ENCODE measurements at regions not wholly inside any gene's neighbourhood (a gene's known extent, or its start where the extent isn't known, plus 50 kb on each side); places are given as distances from the start of the nearest gene placed in this dataset.
"Not testable (repeated sequence)": the region's sequence is repeated elsewhere in the genome, so short reads cannot be mapped to it uniquely, and the experiment has no call there.

- no peaks in the 10 kb centered on the region for H3K36me3 Mint-ChIP-seq
- H3K27ac ChIP-seq (ENCODE audit: low read depth, low read length) = no peak overlapping the region
- H3K27ac Mint-ChIP-seq = no peak overlapping the region
- H3K36me3 ChIP-seq (ENCODE audit: insufficient read depth, low read length) = no peaks in the 10 kb centered on the region
- no peak for DNase-seq
- H3K4me1 Mint-ChIP-seq = no peaks in the 10 kb centered on the region
- peaks cover 0 to 6% (median 0%) of the 10 kb centered on the region in 8 donors for H3K9me3 Mint-ChIP-seq
- ChIA-PET CTCF (ENCODE audit: partially characterized antibody) (no interaction called here), POLR2A (ENCODE audit: partially characterized antibody) (no interaction called here)
- H3K27me3 Mint-ChIP-seq = peaks cover 5 to 10% of the 10 kb centered on the region in 2 donors
- no peak overlapping the region for H3K4me3 ChIP-seq (ENCODE audit: low read length in 2 of 2)
- no peak overlapping the region for H3K4me3 Mint-ChIP-seq
- no peaks in the 10 kb centered on the region for H3K4me1 ChIP-seq (ENCODE audit: insufficient read depth, low read length)
- H3K27me3 ChIP-seq (ENCODE audit: insufficient read depth, low read length) = no peaks in the 10 kb centered on the region
- no peaks in the 10 kb centered on the region for H3K9me3 ChIP-seq (ENCODE audit: control insufficient read depth in 1 of 2, low read length in 2 of 2)
- intact Hi-C loops (cut with micrococcal nuclease) = no loop called here
Observed at GRCh38 chr2:204401114-204401513, 144.2 kb upstream of the PARD3B start.

- H3K27ac ChIP-seq (ENCODE audit: low read depth, low read length) = no peak overlapping the region
- no peak for DNase-seq
- H3K27me3 Mint-ChIP-seq = peaks cover 7 to 8% of the 10 kb centered on the region in 2 donors
- no peak overlapping the region for H3K27ac Mint-ChIP-seq
- no peaks in the 10 kb centered on the region for H3K9me3 ChIP-seq (ENCODE audit: control insufficient read depth in 1 of 2, low read length in 2 of 2)
- H3K4me3 ChIP-seq (ENCODE audit: low read length in 2 of 2) = no peak overlapping the region
- H3K4me1 Mint-ChIP-seq = no peaks in the 10 kb centered on the region
- ChIA-PET POLR2A (ENCODE audit: partially characterized antibody) (no interaction called here), CTCF (ENCODE audit: partially characterized antibody) (interaction anchor here (1.0 kb wide), 1 partner anchor 13 kb away, joined by 3 read pairs; no protein-coding TSS in a partner anchor)
- no peaks in the 10 kb centered on the region for H3K27me3 ChIP-seq (ENCODE audit: insufficient read depth, low read length)
- H3K4me1 ChIP-seq (ENCODE audit: insufficient read depth, low read length) = no peaks in the 10 kb centered on the region
- H3K4me3 Mint-ChIP-seq = no peak overlapping the region
- peaks cover 2 to 8% (median 6%) of the 10 kb centered on the region in 8 donors for H3K9me3 Mint-ChIP-seq
- intact Hi-C loops (cut with micrococcal nuclease) = no loop called here
- no peaks in the 10 kb centered on the region for H3K36me3 ChIP-seq (ENCODE audit: insufficient read depth, low read length)
- peaks cover 0 to 4% of the 10 kb centered on the region in 2 donors for H3K36me3 Mint-ChIP-seq
Observed at GRCh38 chr2:204407204-204408014, 137.9 kb upstream of the PARD3B start.

- H3K36me3 ChIP-seq (ENCODE audit: insufficient read depth, low read length); H3K36me3 Mint-ChIP-seq; H3K27ac Mint-ChIP-seq; H3K4me3 Mint-ChIP-seq; POLR2A ChIA-PET (ENCODE audit: partially characterized antibody); H3K4me1 Mint-ChIP-seq; H3K27me3 ChIP-seq (ENCODE audit: insufficient read depth, low read length); H3K27ac ChIP-seq (ENCODE audit: low read depth, low read length); CTCF ChIA-PET (ENCODE audit: partially characterized antibody); H3K4me3 ChIP-seq (ENCODE audit: low read length in 2 of 2); DNase-seq; intact Hi-C loops (cut with micrococcal nuclease); H3K9me3 ChIP-seq (ENCODE audit: control insufficient read depth in 1 of 2, low read length in 2 of 2); H3K4me1 ChIP-seq (ENCODE audit: insufficient read depth, low read length): not testable (repeated sequence)
- Mint-ChIP-seq H3K9me3 (peaks cover 2 to 29% (median 17%) of the 10 kb centered on the region in 8 donors), H3K27me3 (peaks cover 1 to 13% of the 10 kb centered on the region in 2 donors)
Observed at GRCh38 chr2:204412782-204413181, 132.5 kb upstream of the PARD3B start.

GRCh38 chr2:204415406-204416181, 129.7 kb upstream of the PARD3B start:
- Mint-ChIP-seq H3K4me3 (no peak overlapping the region), H3K36me3 (peaks cover 0 to 6% of the 10 kb centered on the region in 2 donors), H3K4me1 (no peaks in the 10 kb centered on the region), H3K27me3 (peaks cover 7 to 15% of the 10 kb centered on the region in 2 donors), H3K27ac (no peak overlapping the region), H3K9me3 (peaks cover 2 to 32% (median 17%) of the 10 kb centered on the region in 8 donors)
- intact Hi-C loops (cut with micrococcal nuclease) = no loop called here
- Histone ChIP-seq H3K9me3 (ENCODE audit: control insufficient read depth in 1 of 2, low read length in 2 of 2) (no peaks in the 10 kb centered on the region), H3K36me3 (ENCODE audit: insufficient read depth, low read length) (no peaks in the 10 kb centered on the region), H3K4me1 (ENCODE audit: insufficient read depth, low read length) (no peaks in the 10 kb centered on the region), H3K27me3 (ENCODE audit: insufficient read depth, low read length) (no peaks in the 10 kb centered on the region), H3K4me3 (ENCODE audit: low read length in 2 of 2) (no peak overlapping the region), H3K27ac (ENCODE audit: low read depth, low read length) (no peak overlapping the region)
- no peak for DNase-seq
- ChIA-PET CTCF (ENCODE audit: partially characterized antibody) (no interaction called here), POLR2A (ENCODE audit: partially characterized antibody) (no interaction called here)

- Histone ChIP-seq H3K36me3 (ENCODE audit: insufficient read depth, low read length) (no peaks in the 10 kb centered on the region), H3K9me3 (ENCODE audit: control insufficient read depth in 1 of 2, low read length in 2 of 2) (no peaks in the 10 kb centered on the region), H3K27me3 (ENCODE audit: insufficient read depth, low read length) (no peaks in the 10 kb centered on the region), H3K4me1 (ENCODE audit: insufficient read depth, low read length) (no peaks in the 10 kb centered on the region), H3K27ac (ENCODE audit: low read depth, low read length) (no peak overlapping the region), H3K4me3 (ENCODE audit: low read length in 2 of 2) (no peak overlapping the region)
- no peak for DNase-seq
- Mint-ChIP-seq H3K27me3 (peaks cover 7 to 15% of the 10 kb centered on the region in 2 donors), H3K36me3 (peaks cover 0 to 6% of the 10 kb centered on the region in 2 donors), H3K27ac (no peak overlapping the region), H3K4me1 (no peaks in the 10 kb centered on the region), H3K9me3 (peaks cover under 1 to 33% (median 16%) of the 10 kb centered on the region in 8 donors), H3K4me3 (no peak overlapping the region)
- intact Hi-C loops (cut with micrococcal nuclease) = no loop called here
- ChIA-PET CTCF (ENCODE audit: partially characterized antibody) (no interaction called here), POLR2A (ENCODE audit: partially characterized antibody) (no interaction called here)
Observed at GRCh38 chr2:204416236-204416635, 129.0 kb upstream of the PARD3B start.

- intact Hi-C loops (cut with micrococcal nuclease) = no loop called here
- Mint-ChIP-seq H3K36me3 (no peaks in the 10 kb centered on the region), H3K9me3 (peaks cover 2 to 17% (median 9%) of the 10 kb centered on the region in 8 donors), H3K4me3 (no peak overlapping the region), H3K27me3 (peaks cover 4 to 7% of the 10 kb centered on the region in 2 donors), H3K4me1 (no peaks in the 10 kb centered on the region), H3K27ac (no peak overlapping the region)
- Histone ChIP-seq H3K4me1 (ENCODE audit: insufficient read depth, low read length) (no peaks in the 10 kb centered on the region), H3K9me3 (ENCODE audit: control insufficient read depth in 1 of 2, low read length in 2 of 2) (no peaks in the 10 kb centered on the region), H3K27me3 (ENCODE audit: insufficient read depth, low read length) (no peaks in the 10 kb centered on the region), H3K4me3 (ENCODE audit: low read length in 2 of 2) (no peak overlapping the region), H3K36me3 (ENCODE audit: insufficient read depth, low read length) (no peaks in the 10 kb centered on the region), H3K27ac (ENCODE audit: low read depth, low read length) (no peak overlapping the region)
- DNase-seq = no peak
- CTCF ChIA-PET (ENCODE audit: partially characterized antibody) = no interaction called here
- POLR2A ChIA-PET (ENCODE audit: partially characterized antibody) = no interaction called here
Observed at GRCh38 chr2:204425821-204426220, 119.5 kb upstream of the PARD3B start.

GRCh38 chr2:204428675-204429074, 116.6 kb upstream of the PARD3B start:
- H3K27ac ChIP-seq (ENCODE audit: low read depth, low read length) = no peak overlapping the region
- peaks cover 0 to 22% (median 11%) of the 10 kb centered on the region in 8 donors for H3K9me3 Mint-ChIP-seq
- CTCF ChIA-PET (ENCODE audit: partially characterized antibody) = no interaction called here
- no peaks in the 10 kb centered on the region for H3K4me1 Mint-ChIP-seq
- H3K27ac Mint-ChIP-seq = no peak overlapping the region
- intact Hi-C loops (cut with micrococcal nuclease) = no loop called here
- H3K4me3 ChIP-seq (ENCODE audit: low read length in 2 of 2) = no peak overlapping the region
- H3K36me3 ChIP-seq (ENCODE audit: insufficient read depth, low read length) = no peaks in the 10 kb centered on the region
- no peaks in the 10 kb centered on the region for H3K9me3 ChIP-seq (ENCODE audit: control insufficient read depth in 1 of 2, low read length in 2 of 2)
- POLR2A ChIA-PET (ENCODE audit: partially characterized antibody) = no interaction called here
- no peaks in the 10 kb centered on the region for H3K27me3 ChIP-seq (ENCODE audit: insufficient read depth, low read length)
- H3K27me3 Mint-ChIP-seq = peaks cover 4 to 13% of the 10 kb centered on the region in 2 donors
- no peaks in the 10 kb centered on the region for H3K36me3 Mint-ChIP-seq
- no peak overlapping the region for H3K4me3 Mint-ChIP-seq
- no peaks in the 10 kb centered on the region for H3K4me1 ChIP-seq (ENCODE audit: insufficient read depth, low read length)
- no peak for DNase-seq

Measured in CD4-positive, alpha-beta memory T cell (primary cell).